Thoracic aorta (tissue), 2 donors: ENCODE measurements at regions not wholly inside any gene's neighbourhood (a gene's known extent, or its start where the extent isn't known, plus 50 kb on each side); places are given as distances from the start of the nearest gene placed in this dataset.

Experiments
- ATAC-seq: fragments of 150-250 bp; one replicate; pipeline ENCODE4 v1.8.0; 2017; ENCODE audit warnings: low read depth; ENCODE audit not compliant: insufficient number of reproducible peaks, low FRiP score
- DNase-seq: peaks from one replicate; pipeline ENCODE4 v3.0.0-alpha.2; 2020; ENCODE audit warnings: low spot score
- H3K27ac ChIP-seq, 2 donors: fragments of 200-600 bp; sonication (generic); 1 replicate in 1 of 2; 2 replicates in 1 of 2; pipeline ENCODE4 v1.5.1; 2016; ENCODE audit warnings: mild to moderate bottlenecking in 2 of 2, moderate library complexity in 2 of 2
- H3K27me3 ChIP-seq: fragments of 200-600 bp; sonication (generic); replicated peaks from 2 replicates; pipeline ENCODE4 v1.6.0; 2016; ENCODE audit warnings: mild to moderate bottlenecking; ENCODE audit not compliant: insufficient read depth
- H3K36me3 ChIP-seq: fragments of 200-600 bp; sonication (generic); one replicate; pipeline ENCODE4 v1.5.1; 2016
- H3K4me1 ChIP-seq, 2 donors: fragments of 200-600 bp; sonication (generic); 1 replicate in 1 of 2; 2 replicates in 1 of 2; pipeline versions ENCODE4 v1.5.1 to v1.6.0; 2016; ENCODE audit warnings: low read depth in 2 of 2, mild to moderate bottlenecking in 1 of 2; ENCODE audit not compliant: control insufficient read depth in 1 of 2
- H3K4me3 ChIP-seq: fragments of 200-600 bp; sonication (generic); 2 replicates; pipeline ENCODE4 v1.5.1; 2016; ENCODE audit warnings: mild to moderate bottlenecking
- H3K9me3 ChIP-seq: fragments of 200-600 bp; sonication (generic); 2 replicates; pipeline ENCODE4 v1.5.1; 2016
- CTCF ChIP-seq: fragments of 200-600 bp; sonication (generic); IDR thresholded peaks from one replicate; pipeline ENCODE4 v1.5.1; 2019; ENCODE audit warnings: antibody characterized with exemption

GRCh38 chr6:93790981-93791380 lies 371.6 kb upstream of the EPHA7 start:
- ATAC-seq (no peak), DNase-seq (no peak)
- Histone ChIP-seq H3K27me3 (no peaks in the 10 kb centered on the region), H3K36me3 (no peaks in the 10 kb centered on the region), H3K9me3 (no peaks in the 10 kb centered on the region), H3K4me3 (no peak overlapping the region), H3K27ac (no peak overlapping the region), H3K4me1 (no peaks in the 10 kb centered on the region)
- TF ChIP-seq CTCF = no peak

- ATAC-seq = no peak
- no peak overlapping the region for H3K4me3 ChIP-seq
- TF ChIP-seq CTCF = no peak
- no peak for DNase-seq
- no peaks in the 10 kb centered on the region for H3K36me3 ChIP-seq
- no peaks in the 10 kb centered on the region for H3K27me3 ChIP-seq
- no peaks in the 10 kb centered on the region for H3K9me3 ChIP-seq
- no peak overlapping the region for H3K27ac ChIP-seq
- no peaks in the 10 kb centered on the region for H3K4me1 ChIP-seq
Measured at GRCh38 chr6:93789532-93789931, 370.2 kb upstream of the EPHA7 start.

GRCh38 chr6:93787841-93788240 lies 368.5 kb upstream of the EPHA7 start:
- no peaks in the 10 kb centered on the region for H3K36me3 ChIP-seq
- DNase-seq (no peak), ATAC-seq (no peak)
- TF ChIP-seq CTCF = no peak
- no peak overlapping the region for H3K27ac ChIP-seq
- no peaks in the 10 kb centered on the region for H3K27me3 ChIP-seq
- no peaks in the 10 kb centered on the region for H3K9me3 ChIP-seq
- H3K4me1 ChIP-seq = no peaks in the 10 kb centered on the region
- no peak overlapping the region for H3K4me3 ChIP-seq

- Histone ChIP-seq H3K9me3 (no peaks in the 10 kb centered on the region), H3K36me3 (no peaks in the 10 kb centered on the region), H3K4me3 (no peak overlapping the region), H3K27ac (no peak overlapping the region), H3K4me1 (no peaks in the 10 kb centered on the region), H3K27me3 (no peaks in the 10 kb centered on the region)
- TF ChIP-seq CTCF = no peak
- DNase-seq = no peak
- ATAC-seq = no peak
Measured at GRCh38 chr6:93786474-93787330, 367.3 kb upstream of the EPHA7 start.

- DNase-seq = no peak
- no peak for ATAC-seq
- no peak for TF ChIP-seq CTCF
- Histone ChIP-seq H3K4me3 (peak overlapping the region; percentile 31), H3K27me3 (no peaks in the 10 kb centered on the region), H3K4me1 (no peaks in the 10 kb centered on the region), H3K9me3 (no peaks in the 10 kb centered on the region), H3K36me3 (no peaks in the 10 kb centered on the region), H3K27ac (no peak overlapping the region)
Measured at GRCh38 chr6:93785694-93786030, 366.3 kb upstream of the EPHA7 start.
